ENCODE measurements at regions not wholly inside any gene's neighbourhood (a gene's known extent, or its start where the extent isn't known, plus 50 kb on each side); places are given as distances from the start of the nearest gene placed in this dataset.
A peak's percentile ranks its signal among the peaks of the same experiment; 100 is the strongest.

DNA sequence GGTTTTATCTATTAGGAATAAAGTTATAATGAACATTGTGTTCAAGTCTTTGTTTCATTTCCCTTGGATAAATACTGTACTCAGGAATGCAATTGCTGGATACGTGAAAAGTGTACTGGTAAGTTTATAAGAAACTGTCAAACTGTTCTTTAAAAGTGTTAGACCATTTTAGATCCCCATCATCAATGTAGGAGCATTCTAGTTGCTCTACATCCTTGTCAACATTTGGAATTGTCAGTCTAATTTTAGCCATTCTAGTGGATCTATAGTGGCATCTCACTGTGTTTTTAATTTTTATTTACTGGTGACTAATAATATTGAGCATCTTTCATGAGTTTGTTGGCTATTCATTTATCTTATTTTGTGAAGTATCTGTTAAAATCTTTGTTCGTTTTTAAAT is 354.0 kb upstream of the NRP1 start:
- H3K4me3 Mint-ChIP-seq = no peak overlapping the region

DNA sequence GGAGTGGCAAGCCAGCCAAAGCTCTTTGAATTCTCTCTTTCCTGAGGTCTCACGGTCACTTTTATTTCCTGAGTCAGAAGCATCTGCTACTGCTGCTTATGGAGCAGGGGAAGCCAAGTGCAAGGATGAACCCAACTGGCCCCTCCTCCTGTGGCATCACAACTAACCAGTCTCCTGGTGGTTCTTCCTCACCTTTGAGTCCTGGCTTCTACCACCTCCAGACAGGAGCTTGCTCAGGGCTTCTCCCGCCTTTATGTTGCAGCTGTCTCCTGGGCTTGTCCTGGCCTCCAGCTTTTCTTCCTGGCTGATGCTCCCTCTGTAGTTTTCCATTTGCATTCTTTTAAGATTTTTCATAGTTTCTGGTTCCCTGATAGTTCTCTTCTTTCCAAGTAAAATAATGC is 349.7 kb upstream of the NRP1 start:
- H3K4me1 Mint-ChIP-seq = peaks cover 32% of the 10 kb centered on the region
- TF ChIP-seq, protein P1, sequence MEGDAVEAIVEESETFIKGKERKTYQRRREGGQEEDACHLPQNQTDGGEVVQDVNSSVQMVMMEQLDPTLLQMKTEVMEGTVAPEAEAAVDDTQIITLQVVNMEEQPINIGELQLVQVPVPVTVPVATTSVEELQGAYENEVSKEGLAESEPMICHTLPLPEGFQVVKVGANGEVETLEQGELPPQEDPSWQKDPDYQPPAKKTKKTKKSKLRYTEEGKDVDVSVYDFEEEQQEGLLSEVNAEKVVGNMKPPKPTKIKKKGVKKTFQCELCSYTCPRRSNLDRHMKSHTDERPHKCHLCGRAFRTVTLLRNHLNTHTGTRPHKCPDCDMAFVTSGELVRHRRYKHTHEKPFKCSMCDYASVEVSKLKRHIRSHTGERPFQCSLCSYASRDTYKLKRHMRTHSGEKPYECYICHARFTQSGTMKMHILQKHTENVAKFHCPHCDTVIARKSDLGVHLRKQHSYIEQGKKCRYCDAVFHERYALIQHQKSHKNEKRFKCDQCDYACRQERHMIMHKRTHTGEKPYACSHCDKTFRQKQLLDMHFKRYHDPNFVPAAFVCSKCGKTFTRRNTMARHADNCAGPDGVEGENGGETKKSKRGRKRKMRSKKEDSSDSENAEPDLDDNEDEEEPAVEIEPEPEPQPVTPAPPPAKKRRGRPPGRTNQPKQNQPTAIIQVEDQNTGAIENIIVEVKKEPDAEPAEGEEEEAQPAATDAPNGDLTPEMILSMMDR (IDR thresholded peaks at IDR 0.05; ENCODE audit: unreplicated experiment in 3 of 3) = no peak
- H3K4me3 Mint-ChIP-seq = no peak overlapping the region
- peak overlapping the region in 2 of 3 experiments; percentile 79 to 88 for H3K27ac Mint-ChIP-seq
- peaks cover 32% of the 10 kb centered on the region for H3K9me3 Mint-ChIP-seq
- H3K27me3 Mint-ChIP-seq (ENCODE audit: low read depth) = peaks cover 4% of the 10 kb centered on the region
- H3K36me3 Mint-ChIP-seq (ENCODE audit: low read depth) = no peaks in the 10 kb centered on the region

More for the DNA sequence above, 354.0 kb upstream of the NRP1 start:
- TF ChIP-seq, protein P1 (IDR thresholded peaks at IDR 0.05; ENCODE audit: unreplicated experiment in 3 of 3) = no peak
- H3K36me3 Mint-ChIP-seq (ENCODE audit: low read depth) = peaks cover 27% of the 10 kb centered on the region
- H3K9me3 Mint-ChIP-seq = peaks cover 67% of the 10 kb centered on the region
- H3K27me3 Mint-ChIP-seq (ENCODE audit: low read depth) = peaks cover 4% of the 10 kb centered on the region
- H3K4me1 Mint-ChIP-seq = peaks cover 9% of the 10 kb centered on the region
- no peak overlapping the region for H3K27ac Mint-ChIP-seq

GRCh38 chr10:33681595-33681994 is 347.1 kb upstream of the NRP1 start:
- peak overlapping the region in 2 of 3 experiments; percentile 54 to 65 for H3K27ac Mint-ChIP-seq
- no peak overlapping the region for H3K4me3 Mint-ChIP-seq
- H3K27me3 Mint-ChIP-seq (ENCODE audit: low read depth) = peaks cover 4% of the 10 kb centered on the region
- peaks cover 45% of the 10 kb centered on the region for H3K4me1 Mint-ChIP-seq
- TF ChIP-seq, protein P1 (IDR thresholded peaks at IDR 0.05; ENCODE audit: unreplicated experiment in 3 of 3) = no peak
- peaks cover 6% of the 10 kb centered on the region for H3K36me3 Mint-ChIP-seq (ENCODE audit: low read depth)
- peaks cover 23% of the 10 kb centered on the region for H3K9me3 Mint-ChIP-seq

GRCh38 chr10:33680036-33680435 is 345.6 kb upstream of the NRP1 start:
- Mint-ChIP-seq H3K36me3 (ENCODE audit: low read depth) (peaks cover 6% of the 10 kb centered on the region), H3K9me3 (peaks cover 24% of the 10 kb centered on the region), H3K4me1 (peaks cover 58% of the 10 kb centered on the region), H3K27ac (peak overlapping the region in 1 of 3 experiments; percentile 22), H3K4me3 (no peak overlapping the region), H3K27me3 (ENCODE audit: low read depth) (peaks cover 4% of the 10 kb centered on the region)
- TF ChIP-seq, protein P1 (IDR thresholded peaks at IDR 0.05; ENCODE audit: unreplicated experiment in 3 of 3) = no peak

DNA sequence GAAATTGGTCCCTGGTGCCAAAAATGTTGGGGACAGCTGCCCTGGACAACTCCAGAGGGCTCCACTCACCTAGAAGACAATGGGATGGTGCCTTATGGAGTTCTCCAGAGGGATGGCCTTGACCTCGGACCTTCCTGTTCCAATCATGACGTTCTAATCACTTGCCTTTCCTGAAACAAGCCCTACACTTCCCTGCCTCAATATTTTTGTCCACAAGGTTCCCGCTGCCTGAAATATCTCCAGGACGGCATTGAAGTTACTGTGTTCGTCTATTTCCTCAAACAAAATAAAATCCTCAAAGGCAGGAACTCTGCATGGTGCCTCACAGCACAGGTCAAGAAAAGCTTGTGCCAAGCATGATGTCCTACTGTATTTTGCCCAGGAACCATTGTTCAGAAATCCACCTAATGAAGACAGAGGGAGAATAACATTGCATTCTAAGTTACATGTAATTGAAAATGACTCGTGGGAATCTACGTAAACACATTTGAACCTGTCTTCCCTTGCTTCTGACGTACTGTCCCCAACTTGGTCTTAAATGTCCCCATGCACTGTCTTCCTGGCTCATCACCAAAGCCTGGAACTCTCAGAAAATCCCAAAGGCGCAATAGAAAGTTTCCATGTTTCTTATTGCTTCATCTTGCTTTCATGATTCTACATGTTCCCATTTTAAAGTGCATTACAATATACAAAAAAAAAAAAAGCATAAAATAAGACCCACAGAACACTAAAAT is 342.3 kb upstream of the NRP1 start:
- TF ChIP-seq, protein P1 (IDR thresholded peaks at IDR 0.05; ENCODE audit: unreplicated experiment in 3 of 3) = no peak
- no peak overlapping the region for H3K4me3 Mint-ChIP-seq
- H3K9me3 Mint-ChIP-seq = peaks cover 16% of the 10 kb centered on the region
- H3K36me3 Mint-ChIP-seq (ENCODE audit: low read depth) = peaks cover 6% of the 10 kb centered on the region
- H3K4me1 Mint-ChIP-seq = peaks cover 66% of the 10 kb centered on the region
- peaks cover 3% of the 10 kb centered on the region for H3K27me3 Mint-ChIP-seq (ENCODE audit: low read depth)
- peak overlapping the region in 2 of 3 experiments; percentile 29 to 30 for H3K27ac Mint-ChIP-seq

Measured in nephron (organoid).